ENCODE measurements at regions not wholly inside any gene's neighbourhood (a gene's known extent, or its start where the extent isn't known, plus 50 kb on each side); places are given as distances from the start of the nearest gene placed in this dataset.

GRCh38 chr13:72258340-72258981, 391.5 kb upstream of the DACH1 start:
- H3K4me3 Mint-ChIP-seq: no peak overlapping the region
- intact Hi-C loops (cut with DNase I, micrococcal nuclease): no loop called here
- H3K27ac Mint-ChIP-seq: no peak overlapping the region
- no peaks in the 10 kb centered on the region for H3K27me3 Mint-ChIP-seq
- Histone ChIP-seq H3K4me3 (ENCODE audit: low read length) (no peak overlapping the region), H3K4me1 (ENCODE audit: insufficient read depth, low read length) (no peaks in the 10 kb centered on the region), H3K27ac (ENCODE audit: low read depth in 1 of 2, low read length in 2 of 2) (no peak overlapping the region), H3K36me3 (ENCODE audit: insufficient read depth, low read length) (no peaks in the 10 kb centered on the region), H3K9me3 (ENCODE audit: control insufficient read depth in 1 of 2, insufficient read depth in 1 of 2, low read length in 2 of 2) (no peaks in the 10 kb centered on the region), H3K27me3 (ENCODE audit: control insufficient read depth in 1 of 2, insufficient read depth in 2 of 2, low read length in 2 of 2) (no peaks in the 10 kb centered on the region)
- POLR2A ChIA-PET: no interaction called here
- DNase-seq: no peak
- TF ChIP-seq CTCF (IDR thresholded peaks at IDR 0.05): no peak
- no peak for ATAC-seq (ENCODE audit: poor library complexity)
- H3K9me3 Mint-ChIP-seq: peaks cover 9% of the 10 kb centered on the region
- no peaks in the 10 kb centered on the region for H3K4me1 Mint-ChIP-seq (ENCODE audit: low read depth)
- H3K36me3 Mint-ChIP-seq (ENCODE audit: low read depth): no peaks in the 10 kb centered on the region
- CTCF ChIA-PET: no interaction called here

GRCh38 chr13:72255908-72256307, 388.9 kb upstream of the DACH1 start:
- Histone ChIP-seq H3K27me3 (ENCODE audit: control insufficient read depth in 1 of 2, insufficient read depth in 2 of 2, low read length in 2 of 2) (no peaks in the 10 kb centered on the region), H3K27ac (ENCODE audit: low read depth in 1 of 2, low read length in 2 of 2) (no peak overlapping the region), H3K4me3 (ENCODE audit: low read length) (no peak overlapping the region), H3K9me3 (ENCODE audit: control insufficient read depth in 1 of 2, insufficient read depth in 1 of 2, low read length in 2 of 2) (no peaks in the 10 kb centered on the region), H3K4me1 (ENCODE audit: insufficient read depth, low read length) (no peaks in the 10 kb centered on the region), H3K36me3 (ENCODE audit: insufficient read depth, low read length) (no peaks in the 10 kb centered on the region)
- CTCF ChIA-PET: no interaction called here
- Mint-ChIP-seq H3K4me1 (ENCODE audit: low read depth) (no peaks in the 10 kb centered on the region), H3K27ac (no peak overlapping the region), H3K4me3 (no peak overlapping the region), H3K27me3 (no peaks in the 10 kb centered on the region), H3K9me3 (peaks cover 2% of the 10 kb centered on the region), H3K36me3 (ENCODE audit: low read depth) (no peaks in the 10 kb centered on the region)
- intact Hi-C loops (cut with DNase I, micrococcal nuclease): no loop called here
- ATAC-seq (ENCODE audit: poor library complexity) (no peak), DNase-seq (no peak)
- no peak for TF ChIP-seq CTCF (IDR thresholded peaks at IDR 0.05)
- POLR2A ChIA-PET: no interaction called here

- no peaks in the 10 kb centered on the region for H3K9me3 ChIP-seq (ENCODE audit: control insufficient read depth in 1 of 2, insufficient read depth in 1 of 2, low read length in 2 of 2)
- intact Hi-C loops (cut with DNase I, micrococcal nuclease): no loop called here
- H3K4me3 ChIP-seq (ENCODE audit: low read length): no peak overlapping the region
- H3K4me1 ChIP-seq (ENCODE audit: insufficient read depth, low read length): no peaks in the 10 kb centered on the region
- no peaks in the 10 kb centered on the region for H3K36me3 Mint-ChIP-seq (ENCODE audit: low read depth)
- ChIA-PET CTCF (no interaction called here), POLR2A (no interaction called here)
- no peaks in the 10 kb centered on the region for H3K4me1 Mint-ChIP-seq (ENCODE audit: low read depth)
- no peak for TF ChIP-seq CTCF (IDR thresholded peaks at IDR 0.05)
- H3K36me3 ChIP-seq (ENCODE audit: insufficient read depth, low read length): no peaks in the 10 kb centered on the region
- H3K4me3 Mint-ChIP-seq: no peak overlapping the region
- no peak overlapping the region for H3K27ac ChIP-seq (ENCODE audit: low read depth in 1 of 2, low read length in 2 of 2)
- ATAC-seq (ENCODE audit: poor library complexity) (no peak), DNase-seq (no peak)
- no peaks in the 10 kb centered on the region for H3K27me3 ChIP-seq (ENCODE audit: control insufficient read depth in 1 of 2, insufficient read depth in 2 of 2, low read length in 2 of 2)
- H3K27me3 Mint-ChIP-seq: no peaks in the 10 kb centered on the region
- H3K27ac Mint-ChIP-seq: no peak overlapping the region
- H3K9me3 Mint-ChIP-seq: peaks cover 3% of the 10 kb centered on the region
These were observed 386.8 kb upstream of the DACH1 start for GRCh38 chr13:72253754-72254153.
